Ovary (tissue), 3 donors: ENCODE measurements at regions not wholly inside any gene's neighbourhood (a gene's known extent, or its start where the extent isn't known, plus 50 kb on each side); places are given as distances from the start of the nearest gene placed in this dataset.

ENCODE experiments used
- CTCF ChIP-seq, 3 donors: fragments of 450-650 bp in 2 of 3; fragments of 200-600 bp in 1 of 3; IDR thresholded peaks; one replicate each; pipeline versions ENCODE4 v1.5.1 to v1.8.0; 2016 to 2022; ENCODE audit warnings: antibody characterized with exemption in 3 of 3, mild to moderate bottlenecking in 1 of 3
- EP300 ChIP-seq: sonication (generic); formaldehyde crosslinking; IDR thresholded peaks from one replicate; pipeline ENCODE4 v1.6.1; 2017; ENCODE audit warnings: antibody characterized with exemption
- POLR2A ChIP-seq: fragments of 450-650 bp; IDR thresholded peaks from one replicate; pipeline ENCODE4 v1.6.1; 2017; ENCODE audit warnings: antibody characterized with exemption, mild to moderate bottlenecking, moderate library complexity
- donor health status: DM: no; HTN: no; CAD: no.

GRCh38 chr5:82723168-82723567 is 354.0 kb downstream of the TMEM167A start:
- TF ChIP-seq CTCF (IDR thresholded peaks at IDR 0.05), result no peak
- TF ChIP-seq POLR2A, result no peak
- no peak for TF ChIP-seq EP300
